Neural cell (in vitro differentiated cells): ENCODE measurements at regions not wholly inside any gene's neighbourhood (a gene's known extent, or its start where the extent isn't known, plus 50 kb on each side); places are given as distances from the start of the nearest gene placed in this dataset.

Experiments used
- CTCF ChIP-seq: fragments of 450-650 bp; IDR thresholded peaks from 2 replicates; pipeline ENCODE4 v1.5.1; 2014; ENCODE audit warnings: antibody characterized with exemption, mild to moderate bottlenecking, moderate library complexity; ENCODE audit not compliant: poor library complexity, severe bottlenecking
- EP300 ChIP-seq: fragments of 450-650 bp; conservative IDR thresholded peaks from 2 replicates; pipeline ENCODE4 v1.6.1; 2014; ENCODE audit warnings: antibody characterized with exemption, mild to moderate bottlenecking, moderate library complexity; ENCODE audit not compliant: poor library complexity, severe bottlenecking
- EZH2 ChIP-seq: fragments of 200-600, 300-800 bp; shearing (Covaris generic), sonication (generic); IDR thresholded peaks from 2 replicates; pipeline ENCODE4 v1.6.1; 2014; ENCODE audit warnings: antibody characterized with exemption, low read length, borderline replicate concordance, mild to moderate bottlenecking; ENCODE audit not compliant: insufficient read depth, poor library complexity, severe bottlenecking
- POLR2AphosphoS5 ChIP-seq: IDR thresholded peaks from 2 replicates; pipeline ENCODE4 v1.6.1; 2012
- RAD21 ChIP-seq: fragments of 450-650 bp; conservative IDR thresholded peaks from 2 replicates; pipeline ENCODE4 v1.6.1; 2014; ENCODE audit warnings: antibody characterized with exemption, mild to moderate bottlenecking, moderate library complexity
- REST ChIP-seq: IDR thresholded peaks from 2 replicates; pipeline ENCODE4 v1.6.1; 2012; ENCODE audit warnings: borderline replicate concordance
- TAF1 ChIP-seq: IDR thresholded peaks from 2 replicates; pipeline ENCODE4 v1.6.1; 2012; ENCODE audit warnings: low read depth

GRCh38 chr4:14520171-14520570 lies 482.1 kb upstream of the CPEB2 start:
- TF ChIP-seq CTCF, result no peak
- TF ChIP-seq RAD21, result no peak
- no peak for TF ChIP-seq POLR2AphosphoS5
- no peak for TF ChIP-seq EP300
- no peak for TF ChIP-seq TAF1
- no peak for TF ChIP-seq EZH2
- TF ChIP-seq REST, result no peak
